HepG2 (cell line): ENCODE measurements at regions not wholly inside any gene's neighbourhood (a gene's known extent, or its start where the extent isn't known, plus 50 kb on each side); places are given as distances from the start of the nearest gene placed in this dataset.

Source experiments
- NFYB ChIP-seq: sonication (generic); formaldehyde crosslinking; IDR thresholded peaks from 2 replicates; pipeline ENCODE4 v1.4.0; 2020; ENCODE audit warnings: missing genetic modification reagents
- POLR2A ChIP-seq, 2 experiments: IDR thresholded peaks; 2 replicates each; pipeline ENCODE4 v1.6.1; 2011; ENCODE audit warnings: low read depth in 2 of 2, low read length in 2 of 2, mild to moderate bottlenecking in 1 of 2, moderate library complexity in 1 of 2; ENCODE audit not compliant: insufficient read depth in 1 of 2
- SMYD3 ChIP-seq: sonication (generic); formaldehyde crosslinking; IDR thresholded peaks from 2 replicates; pipeline ENCODE4 v1.8.1; 2023; ENCODE audit warnings: mild to moderate bottlenecking, missing genetic modification reagents
- ZKSCAN8 ChIP-seq: IDR thresholded peaks from 2 replicates; pipeline ENCODE4 v1.6.1; 2016; ENCODE audit warnings: borderline replicate concordance, missing genetic modification reagents, missing compliant biosample characterization
- ZNF121 ChIP-seq: sonication (generic); formaldehyde crosslinking; IDR thresholded peaks from 2 replicates; pipeline ENCODE4 v1.5.0; 2020; ENCODE audit warnings: mild to moderate bottlenecking, missing genetic modification reagents
- ZNF431 ChIP-seq: sonication (generic); formaldehyde crosslinking; IDR thresholded peaks from 2 replicates; pipeline ENCODE4 v1.9.0; 2022; ENCODE audit warnings: missing genetic modification reagents, low read depth, mild to moderate bottlenecking, borderline replicate concordance
- TF ChIP-seq, protein P1 (sequence below): sonication (generic); formaldehyde crosslinking; IDR thresholded peaks from 2 replicates; pipeline ENCODE4 v1.5.0; 2020; ENCODE audit warnings: missing genetic modification reagents, mild to moderate bottlenecking, borderline replicate concordance
- TF ChIP-seq, protein P2 (sequence below): IDR thresholded peaks from 2 replicates; pipeline ENCODE4 v1.6.1; 2012; ENCODE audit warnings: inconsistent platforms
- TF ChIP-seq, protein P3 (sequence below): sonication (generic); formaldehyde crosslinking; IDR thresholded peaks from 2 replicates; pipeline ENCODE4 v1.4.0; 2020; ENCODE audit warnings: missing genetic modification reagents

DNA sequence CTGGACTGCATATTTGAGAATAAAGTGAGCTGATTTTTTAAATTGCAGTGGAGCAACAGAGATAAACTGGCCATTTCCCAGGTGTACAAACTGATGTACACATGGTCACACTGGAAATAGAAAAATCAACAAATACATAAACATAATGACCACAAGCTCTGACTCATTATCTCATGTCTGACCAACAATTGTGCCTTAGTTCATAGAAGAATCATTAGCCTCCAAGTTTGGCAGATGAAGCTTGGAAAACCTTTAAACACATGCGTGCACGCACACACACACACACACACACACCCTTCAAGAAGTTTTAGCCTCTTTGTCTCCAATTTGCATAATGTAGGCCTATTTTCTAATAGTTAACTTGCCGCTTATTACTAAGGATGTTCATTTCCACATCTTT, 308.9 kb upstream of the POM121L12 start:
- TF ChIP-seq, protein P1, sequence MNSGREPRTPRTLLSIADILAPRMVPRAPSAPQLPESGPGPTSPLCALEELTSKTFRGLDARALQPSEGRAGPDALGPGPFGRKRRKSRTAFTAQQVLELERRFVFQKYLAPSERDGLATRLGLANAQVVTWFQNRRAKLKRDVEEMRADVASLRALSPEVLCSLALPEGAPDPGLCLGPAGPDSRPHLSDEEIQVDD (CRISPR knock-in tag), result no peak
- TF ChIP-seq NFYB (CRISPR knock-in tag) (no peak), POLR2A (IDR thresholded peaks at IDR 0.05; ENCODE audit: insufficient read depth in 1 of 2, low read depth in 2 of 2, low read length in 2 of 2) (no peak), ZNF431 (no peak), ZKSCAN8 (CRISPR knock-in tag) (no peak), ZNF121 (CRISPR knock-in tag) (no peak), SMYD3 (CRISPR knock-in tag) (no peak)
- TF ChIP-seq, protein P2, sequence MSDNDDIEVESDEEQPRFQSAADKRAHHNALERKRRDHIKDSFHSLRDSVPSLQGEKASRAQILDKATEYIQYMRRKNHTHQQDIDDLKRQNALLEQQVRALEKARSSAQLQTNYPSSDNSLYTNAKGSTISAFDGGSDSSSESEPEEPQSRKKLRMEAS, result no peak
- TF ChIP-seq, protein P3, sequence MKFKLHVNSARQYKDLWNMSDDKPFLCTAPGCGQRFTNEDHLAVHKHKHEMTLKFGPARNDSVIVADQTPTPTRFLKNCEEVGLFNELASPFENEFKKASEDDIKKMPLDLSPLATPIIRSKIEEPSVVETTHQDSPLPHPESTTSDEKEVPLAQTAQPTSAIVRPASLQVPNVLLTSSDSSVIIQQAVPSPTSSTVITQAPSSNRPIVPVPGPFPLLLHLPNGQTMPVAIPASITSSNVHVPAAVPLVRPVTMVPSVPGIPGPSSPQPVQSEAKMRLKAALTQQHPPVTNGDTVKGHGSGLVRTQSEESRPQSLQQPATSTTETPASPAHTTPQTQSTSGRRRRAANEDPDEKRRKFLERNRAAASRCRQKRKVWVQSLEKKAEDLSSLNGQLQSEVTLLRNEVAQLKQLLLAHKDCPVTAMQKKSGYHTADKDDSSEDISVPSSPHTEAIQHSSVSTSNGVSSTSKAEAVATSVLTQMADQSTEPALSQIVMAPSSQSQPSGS (CRISPR knock-in tag), result no peak
